ENCODE measurements at regions not wholly inside any gene's neighbourhood (a gene's known extent, or its start where the extent isn't known, plus 50 kb on each side); places are given as distances from the start of the nearest gene placed in this dataset.

DNA sequence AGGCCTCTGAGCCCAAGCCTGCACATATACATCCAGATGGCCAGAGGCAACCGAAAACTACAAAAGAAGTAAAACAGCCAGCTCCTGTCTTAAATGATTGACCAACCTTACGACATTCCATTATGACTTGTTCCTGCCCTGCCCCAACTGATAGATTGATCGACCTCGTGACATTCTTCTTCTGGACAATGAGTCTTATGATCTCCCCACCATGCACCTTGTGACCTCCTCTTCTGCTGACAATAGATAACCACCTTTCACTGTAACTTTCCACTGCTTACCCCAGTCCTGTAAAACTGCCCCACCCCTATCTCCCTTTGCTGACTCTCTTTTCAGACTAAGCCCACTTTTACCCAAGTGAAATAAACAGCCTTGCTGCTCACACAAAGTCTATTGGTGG is 670.0 kb upstream of the PKDCC start:
- no peak for TF ChIP-seq Cebpa-rat (IDR thresholded peaks at IDR 0.05)
- no peaks in the 10 kb centered on the region for H4K20me1 ChIP-seq
- no peaks in the 10 kb centered on the region for H3K27me3 ChIP-seq
- H3K9ac ChIP-seq: no peak overlapping the region
- H3K27ac ChIP-seq: no peak overlapping the region
- H3K4me1 ChIP-seq: no peaks in the 10 kb centered on the region
- no peak overlapping the region for H3K4me2 ChIP-seq
- H3K9me3 ChIP-seq: no peaks in the 10 kb centered on the region
- H3K4me3 ChIP-seq: no peak overlapping the region
- no peaks in the 10 kb centered on the region for H3K36me3 ChIP-seq

DNA sequence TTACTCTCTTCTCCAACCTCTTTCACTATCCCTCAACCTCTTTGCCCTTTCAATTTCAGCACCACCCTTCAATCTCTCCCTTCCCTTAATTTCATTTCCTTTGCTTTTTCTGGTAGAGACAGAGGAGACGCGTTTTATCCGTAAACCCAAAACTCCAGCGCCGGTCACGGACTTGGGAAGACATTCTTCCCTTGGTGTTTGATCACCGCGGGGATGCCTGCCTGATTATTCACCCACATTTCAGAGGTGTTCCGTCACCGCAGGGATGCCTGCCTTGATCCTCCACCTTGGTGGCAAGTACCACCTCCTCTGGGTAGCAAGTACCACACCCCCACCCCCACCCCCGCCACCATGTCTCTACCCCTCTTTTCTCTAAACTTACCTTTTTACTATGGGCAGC is 669.4 kb upstream of the PKDCC start:
- no peaks in the 10 kb centered on the region for H4K20me1 ChIP-seq
- H3K4me3 ChIP-seq: no peak overlapping the region
- no peak overlapping the region for H3K4me2 ChIP-seq
- H3K4me1 ChIP-seq: no peaks in the 10 kb centered on the region
- H3K9ac ChIP-seq: no peak overlapping the region
- no peaks in the 10 kb centered on the region for H3K27me3 ChIP-seq
- H3K36me3 ChIP-seq: no peaks in the 10 kb centered on the region
- H3K27ac ChIP-seq: no peak overlapping the region
- TF ChIP-seq Cebpa-rat (IDR thresholded peaks at IDR 0.05): no peak
- no peaks in the 10 kb centered on the region for H3K9me3 ChIP-seq

DNA sequence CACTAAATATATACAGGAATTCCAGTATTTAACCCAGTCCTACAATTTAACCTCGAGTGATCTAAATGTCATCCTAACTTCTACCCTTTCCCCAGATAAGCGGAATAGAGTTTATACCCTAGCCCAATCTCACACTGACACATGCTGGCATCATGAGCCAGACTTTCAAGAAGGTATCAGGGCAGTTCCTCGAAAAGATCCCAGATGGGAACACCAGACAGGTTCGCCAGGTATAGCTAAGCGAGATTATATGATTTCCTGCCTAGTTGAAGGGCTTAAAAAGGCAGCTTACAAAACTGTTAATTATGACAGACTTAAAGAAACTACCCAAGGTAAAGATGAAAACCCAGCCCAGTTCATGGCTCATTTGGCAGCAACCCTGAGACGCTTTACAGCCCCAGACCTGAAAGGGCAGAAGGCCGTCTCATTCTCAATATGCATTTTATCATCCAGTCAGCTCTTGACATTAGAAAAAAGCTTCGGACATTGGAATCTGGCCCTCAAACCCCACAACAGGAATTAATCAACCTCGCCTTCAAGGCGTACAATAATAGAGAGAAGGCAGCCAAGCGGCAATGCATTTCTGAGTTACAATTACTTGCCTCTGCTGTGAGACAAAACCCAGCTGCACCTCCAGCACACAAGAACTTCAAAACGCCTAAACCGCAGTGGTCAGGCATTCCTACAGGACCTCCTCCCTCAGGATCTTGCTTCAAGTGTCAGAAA is 668.2 kb upstream of the PKDCC start:
- no peak overlapping the region for H3K27ac ChIP-seq
- H4K20me1 ChIP-seq: no peaks in the 10 kb centered on the region
- H3K36me3 ChIP-seq: no peaks in the 10 kb centered on the region
- TF ChIP-seq Cebpa-rat (IDR thresholded peaks at IDR 0.05): no peak
- H3K4me2 ChIP-seq: no peak overlapping the region
- no peaks in the 10 kb centered on the region for H3K27me3 ChIP-seq
- no peaks in the 10 kb centered on the region for H3K9me3 ChIP-seq
- H3K4me1 ChIP-seq: no peaks in the 10 kb centered on the region
- H3K9ac ChIP-seq: no peak overlapping the region
- no peak overlapping the region for H3K4me3 ChIP-seq

DNA sequence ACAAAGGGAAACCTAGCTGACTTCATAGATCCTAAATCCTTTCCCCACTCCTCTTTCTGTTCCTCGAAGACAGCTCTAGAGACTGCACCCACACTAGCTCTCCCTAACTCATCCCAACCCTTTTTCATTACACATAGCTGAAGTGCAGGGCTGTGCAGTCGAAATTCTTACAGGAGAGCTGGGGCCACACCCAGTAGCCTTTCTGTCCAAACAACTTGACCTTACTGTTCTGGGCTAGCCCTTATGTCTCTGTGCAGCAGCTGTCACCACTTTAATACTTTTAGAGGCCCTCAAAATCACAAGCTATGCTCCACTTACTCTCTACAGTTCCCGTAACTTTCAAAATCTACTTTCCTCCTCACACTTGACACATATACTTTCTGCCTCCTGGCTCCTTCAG is 666.1 kb upstream of the PKDCC start:
- Histone ChIP-seq H3K4me2 (no peak overlapping the region), H3K27ac (no peak overlapping the region), H3K27me3 (no peaks in the 10 kb centered on the region), H3K9ac (no peak overlapping the region), H3K4me1 (no peaks in the 10 kb centered on the region), H3K4me3 (no peak overlapping the region), H4K20me1 (no peaks in the 10 kb centered on the region), H3K36me3 (no peaks in the 10 kb centered on the region), H3K9me3 (no peaks in the 10 kb centered on the region)
- TF ChIP-seq Cebpa-rat (IDR thresholded peaks at IDR 0.05): no peak

DNA sequence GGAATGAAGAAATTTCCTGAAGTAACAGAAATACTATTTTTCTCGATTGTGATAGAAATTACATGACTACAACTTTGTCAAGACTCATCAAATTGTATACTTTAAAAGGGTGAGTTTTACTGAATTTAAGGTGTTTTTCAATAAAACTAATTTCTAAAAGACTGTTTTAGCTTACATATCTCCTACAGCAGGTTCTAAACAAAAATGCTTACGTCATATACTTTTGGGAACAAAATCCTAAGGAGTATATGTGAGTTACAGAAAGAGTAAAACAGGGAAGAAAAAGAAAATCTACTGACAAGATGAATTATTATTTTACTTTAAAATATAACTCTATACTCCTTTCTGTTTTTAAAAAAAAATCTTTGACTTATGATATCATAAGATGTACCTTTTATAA is 660.3 kb upstream of the PKDCC start:
- Histone ChIP-seq H4K20me1 (no peaks in the 10 kb centered on the region), H3K4me3 (no peak overlapping the region), H3K9ac (no peak overlapping the region), H3K36me3 (no peaks in the 10 kb centered on the region), H3K27me3 (no peaks in the 10 kb centered on the region), H3K4me1 (no peaks in the 10 kb centered on the region), H3K27ac (no peak overlapping the region), H3K9me3 (no peaks in the 10 kb centered on the region), H3K4me2 (no peak overlapping the region)
- no peak for TF ChIP-seq Cebpa-rat (IDR thresholded peaks at IDR 0.05)

DNA sequence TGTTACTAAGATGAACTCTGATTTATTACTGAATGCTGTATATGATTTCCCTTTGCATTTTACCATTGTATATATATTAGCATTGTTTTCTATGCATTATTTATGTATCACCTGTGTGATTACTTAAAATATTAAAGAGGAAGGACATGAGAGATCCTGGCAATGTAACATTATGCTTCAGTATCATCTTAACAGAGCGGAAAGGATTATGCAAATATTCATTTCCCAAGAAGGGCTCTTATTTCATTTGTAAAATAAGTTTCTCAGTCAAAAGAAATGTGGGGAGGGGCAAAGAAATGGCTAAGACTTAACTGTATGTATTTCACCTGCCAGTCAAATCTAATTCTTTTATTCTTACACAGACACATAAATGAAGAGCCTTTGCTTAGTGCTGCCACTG is 654.2 kb upstream of the PKDCC start:
- Histone ChIP-seq H3K4me2 (no peak overlapping the region), H3K9ac (no peak overlapping the region), H3K9me3 (peaks cover 4% of the 10 kb centered on the region; the same call in 1 of the 2 replicates), H3K36me3 (no peaks in the 10 kb centered on the region), H3K4me1 (no peaks in the 10 kb centered on the region), H3K27ac (no peak overlapping the region), H3K4me3 (no peak overlapping the region), H3K27me3 (no peaks in the 10 kb centered on the region), H4K20me1 (no peaks in the 10 kb centered on the region)
- TF ChIP-seq Cebpa-rat (IDR thresholded peaks at IDR 0.05): no peak

DNA sequence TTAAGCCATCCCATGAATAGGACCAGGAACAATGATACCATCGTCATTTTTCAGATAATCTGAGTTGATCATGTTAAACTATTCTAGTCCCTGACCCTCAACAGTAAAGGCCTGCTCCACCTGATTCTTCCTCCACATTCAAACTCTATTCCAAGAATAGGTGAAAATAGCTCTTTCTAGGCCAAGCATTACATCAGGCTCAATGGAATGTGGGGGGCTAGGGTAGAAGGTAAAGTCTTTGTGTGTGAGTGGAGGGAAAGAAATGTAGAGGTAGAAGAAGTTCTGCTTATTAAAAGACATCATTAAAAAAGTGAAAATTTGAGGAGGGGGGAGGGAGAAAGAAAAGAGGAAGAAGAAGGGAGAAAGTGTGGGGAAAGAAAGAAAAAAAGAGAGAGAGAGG is 653.3 kb upstream of the PKDCC start:
- H4K20me1 ChIP-seq: no peaks in the 10 kb centered on the region
- no peaks in the 10 kb centered on the region for H3K4me1 ChIP-seq
- H3K9ac ChIP-seq: no peak overlapping the region
- no peak for TF ChIP-seq Cebpa-rat (IDR thresholded peaks at IDR 0.05)
- H3K9me3 ChIP-seq: peaks cover 4% of the 10 kb centered on the region; the same call in 1 of the 2 replicates
- H3K27ac ChIP-seq: no peak overlapping the region
- no peak overlapping the region for H3K4me3 ChIP-seq
- no peaks in the 10 kb centered on the region for H3K36me3 ChIP-seq
- H3K4me2 ChIP-seq: no peak overlapping the region
- H3K27me3 ChIP-seq: no peaks in the 10 kb centered on the region

DNA sequence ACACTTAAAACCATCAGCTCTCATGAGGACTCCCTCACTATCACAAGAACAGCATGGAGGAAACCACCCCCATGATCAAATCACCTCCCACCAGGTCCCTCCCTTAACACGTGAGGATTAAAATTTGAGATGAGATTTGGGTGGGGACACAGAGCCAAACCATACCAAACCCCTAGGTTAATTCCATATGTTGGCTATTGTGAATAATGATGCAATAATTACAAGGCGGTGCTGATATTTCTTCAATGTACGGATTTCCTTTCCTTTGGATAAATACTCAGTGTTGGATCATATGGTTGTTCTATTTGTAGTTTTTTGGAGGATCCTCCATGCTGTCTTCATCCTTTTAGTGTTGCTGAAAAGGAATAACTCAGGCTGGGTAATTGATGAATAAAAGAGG is 652.1 kb upstream of the PKDCC start:
- peaks cover 4% of the 10 kb centered on the region; the same call in 1 of the 2 replicates for H3K9me3 ChIP-seq
- no peak overlapping the region for H3K9ac ChIP-seq
- H3K36me3 ChIP-seq: no peaks in the 10 kb centered on the region
- H3K4me2 ChIP-seq: no peak overlapping the region
- H3K27ac ChIP-seq: no peak overlapping the region
- TF ChIP-seq Cebpa-rat (IDR thresholded peaks at IDR 0.05): no peak
- no peaks in the 10 kb centered on the region for H3K4me1 ChIP-seq
- no peaks in the 10 kb centered on the region for H3K27me3 ChIP-seq
- no peaks in the 10 kb centered on the region for H4K20me1 ChIP-seq
- H3K4me3 ChIP-seq: no peak overlapping the region

DNA sequence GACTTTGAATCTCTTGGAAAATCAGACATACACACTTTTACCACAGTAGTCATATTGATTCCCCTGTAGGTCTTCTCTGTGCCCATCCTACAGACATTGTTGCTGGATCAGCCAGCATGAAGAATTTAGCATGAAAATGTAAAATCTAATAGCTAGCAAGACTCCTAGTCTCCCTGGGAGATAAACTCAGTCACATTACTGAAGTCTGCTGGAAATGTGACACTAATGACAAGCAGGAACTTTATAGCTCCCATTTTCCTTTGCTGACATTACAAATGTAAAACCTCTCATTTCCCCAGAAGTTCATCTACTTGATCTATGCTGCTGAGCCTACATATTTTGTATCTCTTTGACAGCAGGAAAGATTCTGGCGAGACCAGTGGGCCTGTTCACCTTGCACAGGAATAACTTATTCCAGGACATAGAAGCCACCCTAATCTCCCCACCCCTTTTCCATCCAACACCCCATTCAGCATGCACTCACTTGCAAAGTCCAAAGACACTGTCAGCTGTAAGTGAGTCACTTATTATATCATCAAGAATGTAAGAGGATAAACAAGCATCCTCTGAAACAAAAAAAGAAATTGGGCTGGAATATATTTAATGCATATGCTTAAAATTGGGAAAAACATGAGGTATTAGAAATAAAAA is 648.3 kb upstream of the PKDCC start:
- H3K27me3 ChIP-seq: no peaks in the 10 kb centered on the region
- no peak overlapping the region for H3K4me2 ChIP-seq
- TF ChIP-seq Cebpa-rat (IDR thresholded peaks at IDR 0.05): no peak
- H3K4me1 ChIP-seq: no peaks in the 10 kb centered on the region
- H3K9me3 ChIP-seq: peaks cover 4% of the 10 kb centered on the region; the same call in 1 of the 2 replicates
- no peaks in the 10 kb centered on the region for H3K36me3 ChIP-seq
- H3K4me3 ChIP-seq: no peak overlapping the region
- no peak overlapping the region for H3K27ac ChIP-seq
- no peak overlapping the region for H3K9ac ChIP-seq
- no peaks in the 10 kb centered on the region for H4K20me1 ChIP-seq

DNA sequence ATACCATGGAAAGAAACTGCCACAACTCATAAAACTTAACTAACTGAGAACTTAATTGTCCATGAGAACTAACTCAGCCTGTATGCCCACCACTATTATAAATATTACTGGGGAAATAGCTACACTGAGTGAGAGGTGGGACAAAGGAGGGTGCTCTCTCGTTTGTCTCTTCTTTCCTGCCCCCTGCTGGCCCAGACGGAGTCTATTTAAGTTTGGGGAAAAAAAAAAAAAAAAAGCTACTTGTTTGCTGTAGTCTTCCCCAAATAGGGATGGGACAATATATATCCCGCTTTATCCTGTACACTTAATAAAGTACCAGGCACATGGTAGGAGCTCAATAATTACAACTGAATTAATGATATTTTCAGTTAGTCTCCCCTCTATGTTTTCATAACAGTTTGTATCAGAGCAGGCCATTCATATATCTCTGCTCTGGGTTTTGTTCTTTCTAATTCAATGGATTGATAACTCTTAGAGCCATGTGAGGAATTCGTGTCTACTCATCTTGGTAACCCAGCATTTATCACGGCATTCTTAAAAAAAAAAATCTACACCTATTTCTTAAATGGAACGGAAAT is 647.6 kb upstream of the PKDCC start:
- no peak for TF ChIP-seq Cebpa-rat (IDR thresholded peaks at IDR 0.05)
- H3K9ac ChIP-seq: no peak overlapping the region
- H3K36me3 ChIP-seq: no peaks in the 10 kb centered on the region
- H3K4me3 ChIP-seq: no peak overlapping the region
- no peaks in the 10 kb centered on the region for H3K4me1 ChIP-seq
- H3K27me3 ChIP-seq: no peaks in the 10 kb centered on the region
- no peak overlapping the region for H3K27ac ChIP-seq
- no peaks in the 10 kb centered on the region for H4K20me1 ChIP-seq
- peaks cover 4% of the 10 kb centered on the region; the same call in 1 of the 2 replicates for H3K9me3 ChIP-seq
- H3K4me2 ChIP-seq: no peak overlapping the region
